ENCODE measurements at regions not wholly inside any gene's neighbourhood (a gene's known extent, or its start where the extent isn't known, plus 50 kb on each side); places are given as distances from the start of the nearest gene placed in this dataset.
A peak's percentile ranks its signal among the peaks of the same experiment; 100 is the strongest.

- no peak for TF ChIP-seq ZBTB26 (tag by site-specific recombination; optimal IDR thresholded peaks at IDR 0.05)
- TF ChIP-seq SP7 (tag by site-specific recombination; IDR thresholded peaks at IDR 0.05): peak; percentile 59
- TF ChIP-seq ZNF513 (tag by site-specific recombination; IDR thresholded peaks at IDR 0.05): no peak
- TF ChIP-seq ZNF274 (IDR thresholded peaks at IDR 0.05; ENCODE audit: low read length): no peak
- TF ChIP-seq ZNF274 (tag by site-specific recombination; IDR thresholded peaks at IDR 0.05; ENCODE audit: borderline replicate concordance): no peak
- TF ChIP-seq ZNF624 (tag by site-specific recombination; IDR thresholded peaks at IDR 0.05): no peak
- no peak for TF ChIP-seq ZNF239 (tag by site-specific recombination; IDR thresholded peaks at IDR 0.05)
- peak; percentile 68; the same call in 1 of the 2 replicates for TF ChIP-seq ZFP69B (tag by site-specific recombination; IDR thresholded peaks at IDR 0.05)
- TF ChIP-seq ZBTB17 (tag by site-specific recombination; IDR thresholded peaks at IDR 0.05): peak; percentile 64
- no peak for TF ChIP-seq ZNF48 (tag by site-specific recombination; IDR thresholded peaks at IDR 0.05)
- no peak for TF ChIP-seq ZNF747 (tag by site-specific recombination; IDR thresholded peaks at IDR 0.05)
- no peak for TF ChIP-seq ZNF184 (tag by site-specific recombination; IDR thresholded peaks at IDR 0.05)
- peak; percentile 75; the same call in 1 of the 2 replicates for TF ChIP-seq ZNF610 (tag by site-specific recombination; IDR thresholded peaks at IDR 0.05; ENCODE audit: borderline replicate concordance)
- no peak for TF ChIP-seq ZNF280C (tag by site-specific recombination; IDR thresholded peaks at IDR 0.05)
- no peak for TF ChIP-seq ZNF132 (tag by site-specific recombination; IDR thresholded peaks at IDR 0.05; ENCODE audit: borderline replicate concordance)
- TF ChIP-seq ZNF155 (tag by site-specific recombination; IDR thresholded peaks at IDR 0.05): no peak
- no peak for TF ChIP-seq ZNF830 (tag by site-specific recombination; IDR thresholded peaks at IDR 0.05; ENCODE audit: low read depth)
- TF ChIP-seq ZNF449 (tag by site-specific recombination; IDR thresholded peaks at IDR 0.05): no peak
- TF ChIP-seq ZBTB8A (tag by site-specific recombination; IDR thresholded peaks at IDR 0.05): no peak; the same call in 1 of the 2 replicates
- no peak for TF ChIP-seq ZNF785 (tag by site-specific recombination; IDR thresholded peaks at IDR 0.05)
- no peak for TF ChIP-seq ZSCAN30 (tag by site-specific recombination; IDR thresholded peaks at IDR 0.05)
- no peak for TF ChIP-seq ZNF423 (tag by site-specific recombination; IDR thresholded peaks at IDR 0.05)
- TF ChIP-seq ZSCAN18 (tag by site-specific recombination; IDR thresholded peaks at IDR 0.05): no peak
- no peak for TF ChIP-seq ZBTB48 (tag by site-specific recombination; IDR thresholded peaks at IDR 0.05)
- no peak for TF ChIP-seq ZNF645 (tag by site-specific recombination; IDR thresholded peaks at IDR 0.05)
- no peak for TF ChIP-seq ZNF112 (tag by site-specific recombination; IDR thresholded peaks at IDR 0.05)
- no peak for TF ChIP-seq ZNF2 (tag by site-specific recombination; IDR thresholded peaks at IDR 0.05)
- TF ChIP-seq KLF17 (tag by site-specific recombination; IDR thresholded peaks at IDR 0.05): 0 out of 2 replicates have a peak, but pooled peaks have one; percentile 34
- TF ChIP-seq ZNF549 (tag by site-specific recombination; IDR thresholded peaks at IDR 0.05): no peak
- TF ChIP-seq GLI2 (tag by site-specific recombination; IDR thresholded peaks at IDR 0.05; ENCODE audit: borderline replicate concordance, low read depth): no peak
- peak; percentile 47; the same call in 1 of the 2 replicates for TF ChIP-seq MZF1 (tag by site-specific recombination; IDR thresholded peaks at IDR 0.05; ENCODE audit: borderline replicate concordance)
These were observed 85.2 kb upstream of the TRABD2B start (continued) for GRCh38 chr1:48082271-48082962.

All from HEK293 (cell line).